K562 (cell line): ENCODE measurements at regions not wholly inside any gene's neighbourhood (a gene's known extent, or its start where the extent isn't known, plus 50 kb on each side); places are given as distances from the start of the nearest gene placed in this dataset.

Experiments used
- ATAC-seq: fragments of 200-7000 bp; cut with Tn5 transposase; 3 replicates; pipeline ENCODE4 v1.9.1; 2020; ENCODE audit warnings: moderate library complexity
- BruUV-seq: library from RNA; stranded (reverse); fragments of 400-500 nt; replicated peaks from 2 replicates; lab custom pipeline; 2021; lab: Mats Ljungman, UMichigan
- CTCF ChIA-PET: fragments of 300-600 bp; formaldehyde crosslinking; extraction: SDS; loops from one replicate; lab custom pipeline; 2021; ENCODE audit warnings: low intra/inter-chr PET ratio; lab: Yijun Ruan, JAX
- POLR2A ChIA-PET: fragments of 300-600, 350-650 bp; sonication (Branson Sonifier 250); formaldehyde crosslinking; extraction: SDS; loops from one replicate; lab custom pipeline; 2021; ENCODE audit warnings: antibody characterized with exemption, inconsistent platforms; lab: Yijun Ruan, JAX
- DNase-seq, 4 experiments: peaks; one replicate each; pipeline versions ENCODE4 v3.0.0 to v3.0.0-alpha.2; 2011 to 2018; ENCODE audit warnings: low spot score in 3 of 4, mixed read lengths in 3 of 4; ENCODE audit errors: extremely low read depth in 1 of 4
- FAIRE-seq: peaks from 2 replicates; lab custom pipeline; 2011; peaks lifted over from hg19 to GRCh38; lab: Jason Lieb, UNC
- H2AFZ ChIP-seq: 2 replicates; pipeline ENCODE4 v1.6.0; 2011; ENCODE audit warnings: low read depth, low read length, control low read depth, inconsistent platforms
- H3K27ac ChIP-seq: fragments of 200-600 bp; 3 replicates; pipeline ENCODE4 v1.8.0; 2011; ENCODE audit warnings: low read depth, mild to moderate bottlenecking, control low read depth, inconsistent platforms, low read length, moderate library complexity, mixed read lengths; ENCODE audit errors: extremely low read depth
- H3K27me3 ChIP-seq, 2 experiments: fragments of 300-600 bp in 1 of 2; 2 replicates in 1 of 2; 3 replicates in 1 of 2; pipeline versions ENCODE4 v1.6.0 to v1.8.0; 2011; ENCODE audit warnings: inconsistent platforms in 2 of 2, low read length in 2 of 2, mild to moderate bottlenecking in 1 of 2, mixed read lengths in 1 of 2, moderate library complexity in 1 of 2; ENCODE audit not compliant: control insufficient read depth in 2 of 2, insufficient read depth in 2 of 2
- H3K36me3 ChIP-seq: fragments of 300-600 bp; 3 replicates; pipeline ENCODE4 v1.8.0; 2011; ENCODE audit warnings: mild to moderate bottlenecking, low read length, inconsistent platforms; ENCODE audit not compliant: control insufficient read depth, insufficient read depth
- H3K4me1 ChIP-seq, 2 experiments: fragments of 200-600 bp in 1 of 2; replicated peaks in 1 of 2; 2 replicates in 1 of 2; 3 replicates in 1 of 2; pipeline versions ENCODE4 v1.5.1 to v1.8.0; 2011; ENCODE audit warnings: inconsistent platforms in 2 of 2, low read length in 2 of 2, mild to moderate bottlenecking in 1 of 2, mixed read lengths in 1 of 2, moderate library complexity in 1 of 2; ENCODE audit not compliant: control insufficient read depth in 2 of 2, insufficient read depth in 2 of 2
- H3K4me2 ChIP-seq: 2 replicates; pipeline ENCODE4 v1.6.1; 2011; ENCODE audit warnings: low read length, control low read depth, inconsistent platforms, mixed read lengths; ENCODE audit not compliant: insufficient read depth
- H3K4me3 ChIP-seq: fragments of 200-600 bp; sonication (generic), shearing (Covaris generic); 2 replicates; pipeline ENCODE4 v1.5.1; 2016; ENCODE audit warnings: control low read depth, inconsistent platforms
- H3K79me2 ChIP-seq: fragments of 200-600 bp; 3 replicates; pipeline ENCODE4 v1.8.0; 2011; ENCODE audit warnings: low read length, inconsistent platforms; ENCODE audit not compliant: control insufficient read depth, insufficient read depth
- H3K9ac ChIP-seq, 2 experiments: 2 replicates each; pipeline versions ENCODE4 v1.6.0 to v1.6.1; 2011; ENCODE audit warnings: low read depth in 2 of 2, low read length in 2 of 2, control low read depth in 1 of 2, inconsistent platforms in 1 of 2, mild to moderate bottlenecking in 1 of 2, mixed read lengths in 1 of 2; ENCODE audit not compliant: insufficient read depth in 1 of 2
- H3K9me1 ChIP-seq: one replicate; pipeline ENCODE4 v1.6.0; 2011; ENCODE audit warnings: inconsistent platforms, mild to moderate bottlenecking, low read length, moderate library complexity; ENCODE audit not compliant: control insufficient read depth, insufficient read depth
- H3K9me3 ChIP-seq: replicated peaks from 2 replicates; pipeline ENCODE4 v1.5.1; 2011; ENCODE audit warnings: low read depth, low read length, inconsistent platforms; ENCODE audit not compliant: control insufficient read depth, insufficient read depth
- H4K20me1 ChIP-seq: replicated peaks from 2 replicates; pipeline ENCODE4 v1.6.1; 2011; ENCODE audit warnings: low read length, inconsistent platforms, mixed read lengths; ENCODE audit not compliant: control insufficient read depth, insufficient read depth
- C11orf30 ChIP-seq: fragments of 450-650 bp; IDR thresholded peaks from 2 replicates; pipeline ENCODE4 v1.6.1; 2016; ENCODE audit warnings: low read depth, mild to moderate bottlenecking
- HIVEP1 ChIP-seq: fragments of 250-450 bp; sonication (Bioruptor Pico); IDR thresholded peaks from 2 replicates; pipeline ENCODE4 v1.4.0; 2020; ENCODE audit warnings: mild to moderate bottlenecking
- MAFF ChIP-seq: IDR thresholded peaks from 2 replicates; pipeline ENCODE4 v1.6.1; 2012; ENCODE audit warnings: low read length, improper control_type of control experiment
- MAFG ChIP-seq: fragments of 450-650 bp; conservative IDR thresholded peaks from 2 replicates; pipeline ENCODE4 v1.6.1; 2016; ENCODE audit warnings: missing genetic modification characterization, missing compliant biosample characterization
- MTA3 ChIP-seq: fragments of 450-650 bp; formaldehyde crosslinking; IDR thresholded peaks from 2 replicates; pipeline ENCODE4 v1.6.1; 2017; ENCODE audit warnings: mild to moderate bottlenecking, borderline replicate concordance
- PTTG1 ChIP-seq: fragments of 450-650 bp; IDR thresholded peaks from 2 replicates; pipeline ENCODE4 v1.6.1; 2016; ENCODE audit warnings: low read depth, mild to moderate bottlenecking, missing genetic modification characterization, missing compliant biosample characterization
- SRSF3 ChIP-seq: fragments of 200-400 bp; formaldehyde crosslinking; IDR thresholded peaks from 2 replicates; pipeline ENCODE4 v1.6.1; 2016; ENCODE audit warnings: mild to moderate bottlenecking, low read length, moderate library complexity; ENCODE audit not compliant: insufficient read depth
- THAP12 ChIP-seq: fragments of 250-450 bp; sonication (Bioruptor Pico); IDR thresholded peaks from 2 replicates; pipeline ENCODE4 v1.9.0; 2021; ENCODE audit warnings: mild to moderate bottlenecking, inconsistent platforms
- THRAP3 ChIP-seq: fragments of 450-650 bp; IDR thresholded peaks from 2 replicates; pipeline ENCODE4 v1.6.1; 2016; ENCODE audit warnings: mild to moderate bottlenecking, inconsistent platforms, borderline replicate concordance
- ZMIZ1 ChIP-seq, 2 experiments: fragments of 150-350 bp in 1 of 2; IDR thresholded peaks; 2 replicates each; pipeline ENCODE4 v1.6.1; 2012 to 2016; ENCODE audit warnings: low read depth in 2 of 2, low read length in 2 of 2, mild to moderate bottlenecking in 1 of 2, moderate library complexity in 1 of 2
- ZNF274 ChIP-seq: IDR thresholded peaks from 2 replicates; pipeline ENCODE4 v1.6.1; 2011; ENCODE audit warnings: low read depth, mild to moderate bottlenecking, low read length, moderate library complexity, borderline replicate concordance
- ZNF444 ChIP-seq: fragments of 250-450 bp; sonication (Bioruptor Pico); IDR thresholded peaks from 2 replicates; pipeline ENCODE4 v1.4.0; 2020; ENCODE audit warnings: mild to moderate bottlenecking, moderate library complexity
- ZNF584 ChIP-seq: fragments of 200-800 bp; sonication (Bioruptor generic); IDR thresholded peaks from 2 replicates; pipeline ENCODE4 v1.6.1; 2016; ENCODE audit warnings: low read depth, mild to moderate bottlenecking, missing genetic modification characterization, missing compliant biosample characterization
- WGBS: fragments of 100-300 bp; shearing (Covaris generic); methylation state at CpG from one replicate; pipeline ENCODE4 v1.1.6; 2016; ENCODE audit warnings: low coverage, mixed read lengths; ENCODE audit not compliant: insufficient coverage; ENCODE audit errors: missing lambda C conversion rate; 5-methylcytosine and 5-hydroxymethylcytosine counted together
- in situ Hi-C: fragments of 300-500 bp; cut with MboI; formaldehyde crosslinking; loops from 4 replicates; pipeline ENCODE4 v1.15.0; 2018; ENCODE audit warnings: inconsistent platforms, mixed read lengths
- intact Hi-C: fragments of 100-400 bp; cut with micrococcal nuclease; formaldehyde crosslinking; loops from 2 replicates; pipeline ENCODE4 v1.14.2; 2022

- Histone ChIP-seq H3K4me3 (no peak overlapping the region), H3K79me2 (no peaks in the 10 kb centered on the region), H3K36me3 (no peaks in the 10 kb centered on the region), H3K4me2 (no peak overlapping the region), H3K27ac (no peak overlapping the region), H2AFZ (no peak overlapping the region), H3K27me3 (peaks cover 24 to 39% of the 10 kb centered on the region in 2 experiments), H3K9me3 (no peaks in the 10 kb centered on the region), H4K20me1 (no peaks in the 10 kb centered on the region), H3K4me1 (no peaks in the 10 kb centered on the region), H3K9ac (no peak overlapping the region), H3K9me1 (no peaks in the 10 kb centered on the region)
- TF ChIP-seq ZMIZ1 (IDR thresholded peaks at IDR 0.05; ENCODE audit: low read depth in 2 of 2, low read length in 2 of 2), result no peak
- TF ChIP-seq SRSF3, result no peak
- TF ChIP-seq C11orf30, result 0 out of 2 replicates have a peak, but pooled peaks have one; percentile 16
- 0 out of 2 replicates have a peak, but pooled peaks have one; percentile 11 for TF ChIP-seq MAFF
- no peak for TF ChIP-seq HIVEP1 (CRISPR knock-in tag)
- TF ChIP-seq MTA3, result no peak
- no peak for TF ChIP-seq ZNF274
- no peak for TF ChIP-seq ZNF444 (CRISPR knock-in tag)
- TF ChIP-seq THRAP3, result no peak
- no peak for TF ChIP-seq ZNF584 (CRISPR knock-in tag)
- no peak for TF ChIP-seq THAP12 (CRISPR knock-in tag)
- 0 out of 2 replicates have a peak, but pooled peaks have one; percentile 11 for TF ChIP-seq MAFG (tag)
- no peak for TF ChIP-seq PTTG1
- intact Hi-C loops, result no loop called here
- WGBS, result 2% methylated on average over 12 of the region's 12 CpGs
- ChIA-PET CTCF (no interaction called here), POLR2A (no interaction called here)
- in situ Hi-C loops, result no loop called here
- ATAC-seq, result no peak
- no peak for FAIRE-seq
- BruUV-seq, result no TSS peak
- no peak for DNase-seq
Observed at GRCh38 chr6:2560917-2561698, 189.6 kb downstream of the MYLK4 start.
